Adrenal gland (tissue), 9 donors: ENCODE measurements at regions not wholly inside any gene's neighbourhood (a gene's known extent, or its start where the extent isn't known, plus 50 kb on each side); places are given as distances from the start of the nearest gene placed in this dataset.
A peak's percentile ranks its signal among the peaks of the same experiment; 100 is the strongest.

Source experiments
- DNase-seq, 7 donors: peaks; one replicate each; pipeline ENCODE4 v3.0.0-alpha.2; 2019 to 2020
- H3K27ac ChIP-seq, 5 donors: fragments of 200-600 bp; sonication (generic) in 4 of 5; 1 replicate in 3 of 5; 2 replicates in 2 of 5; pipeline versions ENCODE4 v1.5.1 to v1.8.0; 2016 to 2020; ENCODE audit warnings: mild to moderate bottlenecking in 1 of 5
- H3K27me3 ChIP-seq: fragments of 200-600 bp; 2 replicates; pipeline ENCODE4 v1.8.0; 2021
- H3K36me3 ChIP-seq, 2 donors: fragments of 200-600 bp; replicated peaks in 1 of 2; 1 replicate in 1 of 2; 2 replicates in 1 of 2; pipeline versions ENCODE4 v1.5.1 to v1.8.0; 2018 to 2022
- H3K4me1 ChIP-seq, 2 donors: fragments of 200-600 bp; replicated peaks in 1 of 2; 1 replicate in 1 of 2; 2 replicates in 1 of 2; pipeline versions ENCODE4 v1.5.1 to v1.8.0; 2018 to 2021
- H3K4me3 ChIP-seq, 4 donors: fragments of 200-600 bp; sonication (generic) in 3 of 4; one replicate each; pipeline ENCODE4 v1.5.1; 2016 to 2018
- H3K9me3 ChIP-seq, 3 donors: fragments of 200-600 bp; sonication (generic) in 1 of 3; replicated peaks in 1 of 3; 1 replicate in 2 of 3; 2 replicates in 1 of 3; pipeline versions ENCODE4 v1.5.1 to v1.8.0; 2016 to 2021
- POLR2A ChIP-seq, 2 donors: fragments of 450-650 bp; IDR thresholded peaks; one replicate each; pipeline ENCODE4 v1.6.1; 2017; ENCODE audit warnings: antibody characterized with exemption in 2 of 2, mild to moderate bottlenecking in 2 of 2, moderate library complexity in 1 of 2
- WGBS, 4 donors: extraction: QIAGEN DNeasy Blood & Tissue Kit in 2 of 4; methylation state at CpG; one replicate each; pipeline versions ENCODE4 v1.1.5 to v1.1.7; 2013 to 2017; 5-methylcytosine and 5-hydroxymethylcytosine counted together
- intact Hi-C, 2 donors: fragments of 100-400 bp; cut with DNase I; formaldehyde crosslinking; loops; one replicate each; pipeline versions ENCODE4 v1.14.1 to v1.15.0; 2022 to 2023
- TF ChIP-seq, protein P1 (sequence below), 6 experiments: fragments of 450-650 bp in 4 of 6; fragments of 200-600 bp in 2 of 6; sonication (generic) in 1 of 6; IDR thresholded peaks; 1 replicate in 5 of 6; 2 replicates in 1 of 6; pipeline versions ENCODE4 v1.5.1 to v1.8.0; 2016 to 2021; ENCODE audit warnings: antibody characterized with exemption in 6 of 6, mild to moderate bottlenecking in 2 of 6, moderate library complexity in 1 of 6
- donor health status: healthy with polysubstance abuse.
- donor health status: Bipolar disorder and iron deficiency.
- donor health status: DM: yes; HTN: yes; CAD: no.
- donor health status: DM: no; HTN: no; CAD: no.
- donor health status: DM: no; HTN: no; CAD: no.

DNA sequence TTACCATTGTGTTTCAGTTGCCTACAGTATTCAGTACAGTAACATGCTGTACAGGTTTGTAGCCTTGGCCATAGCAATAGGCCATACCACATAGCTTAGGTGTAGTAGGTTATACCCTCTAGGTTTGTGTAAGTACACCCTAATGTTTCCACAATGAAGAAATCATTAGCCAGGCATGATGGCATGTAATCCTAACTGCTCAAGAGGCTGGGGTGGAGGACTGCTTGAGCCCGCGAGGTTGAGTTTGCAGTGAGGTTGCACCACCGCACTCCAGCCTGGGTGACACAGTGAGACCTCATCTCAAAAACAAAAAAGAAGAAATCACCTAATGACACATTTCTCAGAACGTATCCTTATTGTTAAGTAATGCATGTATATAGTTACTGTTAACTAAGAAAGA lies 63.2 kb upstream of the KTN1 start:
- no peak for DNase-seq
- H3K36me3 ChIP-seq = no peaks in the 10 kb centered on the region
- 79 to 96% (median 91%) methylated on average over 4 of the region's 4 CpGs for WGBS, 4 donors
- H3K9me3 ChIP-seq = no peaks in the 10 kb centered on the region
- H3K4me1 ChIP-seq = no peaks in the 10 kb centered on the region
- H3K4me3 ChIP-seq = no peak overlapping the region
- H3K27ac ChIP-seq = no peak overlapping the region
- intact Hi-C loops = no loop called here
- no peaks in the 10 kb centered on the region for H3K27me3 ChIP-seq
- no peak for TF ChIP-seq POLR2A (IDR thresholded peaks at IDR 0.05)
- TF ChIP-seq, protein P1, sequence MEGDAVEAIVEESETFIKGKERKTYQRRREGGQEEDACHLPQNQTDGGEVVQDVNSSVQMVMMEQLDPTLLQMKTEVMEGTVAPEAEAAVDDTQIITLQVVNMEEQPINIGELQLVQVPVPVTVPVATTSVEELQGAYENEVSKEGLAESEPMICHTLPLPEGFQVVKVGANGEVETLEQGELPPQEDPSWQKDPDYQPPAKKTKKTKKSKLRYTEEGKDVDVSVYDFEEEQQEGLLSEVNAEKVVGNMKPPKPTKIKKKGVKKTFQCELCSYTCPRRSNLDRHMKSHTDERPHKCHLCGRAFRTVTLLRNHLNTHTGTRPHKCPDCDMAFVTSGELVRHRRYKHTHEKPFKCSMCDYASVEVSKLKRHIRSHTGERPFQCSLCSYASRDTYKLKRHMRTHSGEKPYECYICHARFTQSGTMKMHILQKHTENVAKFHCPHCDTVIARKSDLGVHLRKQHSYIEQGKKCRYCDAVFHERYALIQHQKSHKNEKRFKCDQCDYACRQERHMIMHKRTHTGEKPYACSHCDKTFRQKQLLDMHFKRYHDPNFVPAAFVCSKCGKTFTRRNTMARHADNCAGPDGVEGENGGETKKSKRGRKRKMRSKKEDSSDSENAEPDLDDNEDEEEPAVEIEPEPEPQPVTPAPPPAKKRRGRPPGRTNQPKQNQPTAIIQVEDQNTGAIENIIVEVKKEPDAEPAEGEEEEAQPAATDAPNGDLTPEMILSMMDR (IDR thresholded peaks at IDR 0.05) = no peak

DNA sequence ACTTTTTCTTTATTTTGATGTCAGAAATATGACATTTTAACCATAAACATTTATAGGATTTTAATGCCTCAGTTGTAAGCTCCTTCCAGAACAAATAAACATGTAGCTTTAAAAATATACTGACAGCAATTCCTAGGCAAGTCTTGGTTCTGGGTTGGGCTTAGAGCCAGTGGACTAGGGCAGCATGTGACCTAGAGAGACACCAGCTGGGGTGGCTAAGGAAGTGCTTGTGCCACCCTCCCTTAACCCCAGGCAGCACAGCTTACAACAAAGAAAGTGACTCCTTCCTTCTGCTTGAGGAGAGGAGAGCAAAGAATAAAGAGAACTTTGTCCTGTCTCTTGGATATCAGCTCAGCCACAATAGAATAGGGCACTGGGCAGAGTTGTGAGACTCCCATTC lies 61.6 kb upstream of the KTN1 start:
- Histone ChIP-seq H3K27me3 (no peaks in the 10 kb centered on the region), H3K4me3 (no peak overlapping the region), H3K36me3 (no peaks in the 10 kb centered on the region), H3K27ac (no peak overlapping the region), H3K4me1 (no peaks in the 10 kb centered on the region), H3K9me3 (no peaks in the 10 kb centered on the region)
- TF ChIP-seq, protein P1 (IDR thresholded peaks at IDR 0.05) = no peak
- no peak for TF ChIP-seq POLR2A (IDR thresholded peaks at IDR 0.05)
- intact Hi-C loops = no loop called here
- DNase-seq = peak in 1 of 7 donors; percentile 11

DNA sequence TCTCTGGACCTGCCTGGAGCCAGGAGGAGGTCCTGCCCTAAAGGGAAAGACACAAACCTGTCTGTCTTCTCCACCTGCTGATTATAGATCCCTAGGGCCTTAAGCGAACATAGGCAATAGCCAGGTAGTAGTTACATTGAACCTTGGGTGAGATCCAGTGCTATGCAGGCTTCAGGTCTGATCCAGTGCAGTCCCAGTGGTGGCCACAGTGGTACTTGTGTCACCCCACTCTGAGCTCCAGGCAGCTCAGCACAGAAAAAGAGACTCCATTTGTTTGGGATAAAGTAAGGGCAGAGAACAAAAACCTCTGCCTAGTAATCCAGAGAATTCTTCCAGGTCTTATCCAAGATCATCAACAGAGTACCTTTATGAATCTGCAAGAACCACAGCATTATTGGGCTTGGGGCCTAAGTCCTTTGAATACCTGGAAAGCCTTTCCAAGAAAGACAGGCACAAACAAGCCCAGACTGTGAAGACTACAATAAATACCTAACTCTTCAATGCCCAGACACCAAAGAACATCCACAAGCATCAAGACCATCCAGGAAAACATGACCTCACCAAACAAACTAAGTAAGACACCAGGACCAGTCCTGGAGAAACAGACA lies 60.4 kb upstream of the KTN1 start:
- intact Hi-C loops = no loop called here
- no peak overlapping the region for H3K4me3 ChIP-seq
- WGBS, 4 donors = 67 to 90% (median 88%) methylated on average over 1 of the region's 1 CpG
- DNase-seq = no peak
- no peaks in the 10 kb centered on the region for H3K4me1 ChIP-seq
- no peaks in the 10 kb centered on the region for H3K36me3 ChIP-seq
- TF ChIP-seq, protein P1 (IDR thresholded peaks at IDR 0.05) = no peak
- no peaks in the 10 kb centered on the region for H3K27me3 ChIP-seq
- no peak overlapping the region for H3K27ac ChIP-seq
- no peaks in the 10 kb centered on the region for H3K9me3 ChIP-seq

DNA sequence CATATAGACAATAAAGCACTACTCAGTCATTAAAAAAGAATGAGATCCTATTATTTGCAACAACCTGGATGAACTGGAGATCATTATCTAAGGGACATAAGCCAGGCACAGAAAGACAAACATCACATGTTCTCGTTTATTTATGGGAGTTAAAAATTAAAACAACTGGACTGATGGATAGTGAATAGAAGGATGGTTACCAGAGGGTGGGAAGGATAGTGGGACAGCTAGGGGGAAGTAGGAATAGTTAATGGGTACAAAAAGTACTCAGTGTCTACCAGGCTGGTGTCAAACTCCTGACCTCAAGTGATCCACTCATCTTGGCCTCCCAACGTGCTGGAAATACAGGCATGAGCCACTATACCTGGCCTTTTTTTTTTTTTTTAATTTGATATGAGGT lies 56.7 kb upstream of the KTN1 start:
- 73 to 82% (median 77%) methylated on average over 2 of the region's 2 CpGs for WGBS, 4 donors
- no peaks in the 10 kb centered on the region for H3K9me3 ChIP-seq
- no peaks in the 10 kb centered on the region for H3K27me3 ChIP-seq
- H3K27ac ChIP-seq = no peak overlapping the region
- TF ChIP-seq, protein P1 (IDR thresholded peaks at IDR 0.05) = no peak
- no peak for TF ChIP-seq POLR2A (IDR thresholded peaks at IDR 0.05)
- no peaks in the 10 kb centered on the region for H3K4me1 ChIP-seq
- H3K36me3 ChIP-seq = no peaks in the 10 kb centered on the region
- no peak overlapping the region for H3K4me3 ChIP-seq
- intact Hi-C loops = no loop called here
- DNase-seq = no peak
